Activated naive CD8-positive, alpha-beta T cell treated with anti-CD3 and anti-CD28 coated beads, Interleukin-2, amount 50 U/mL, for 16 hours (primary cell): ENCODE measurements at regions not wholly inside any gene's neighbourhood (a gene's known extent, or its start where the extent isn't known, plus 50 kb on each side); places are given as distances from the start of the nearest gene placed in this dataset.
"Not testable (repeated sequence)": the region's sequence is repeated elsewhere in the genome, so short reads cannot be mapped to it uniquely, and the experiment has no call there.

Experiments used
- DNase-seq: peaks from one replicate; pipeline ENCODE4 v3.0.0-alpha.2; 2020; ENCODE audit warnings: low read depth, low spot score

DNA sequence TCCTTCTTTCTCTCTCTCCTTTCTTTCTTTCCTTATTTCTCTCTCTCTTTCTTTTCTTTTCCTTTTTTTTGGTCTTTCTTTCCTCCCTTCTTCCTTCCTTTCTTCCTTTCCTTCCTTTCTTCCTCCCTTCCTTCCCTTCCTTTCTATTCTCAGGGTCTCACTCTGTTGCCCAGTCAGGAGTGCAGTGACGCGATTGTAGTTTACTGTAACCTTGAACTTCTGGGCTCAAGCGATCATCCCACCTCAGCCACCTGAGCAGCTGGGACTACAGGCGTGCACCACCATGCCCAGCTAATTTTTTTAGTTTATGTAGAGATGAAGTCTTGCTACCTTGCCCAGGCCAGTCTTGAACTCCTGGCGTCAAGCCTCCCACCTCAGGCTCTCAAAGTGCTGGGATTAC, 83.8 kb upstream of the PPM1B start:
- no peak for DNase-seq

DNA sequence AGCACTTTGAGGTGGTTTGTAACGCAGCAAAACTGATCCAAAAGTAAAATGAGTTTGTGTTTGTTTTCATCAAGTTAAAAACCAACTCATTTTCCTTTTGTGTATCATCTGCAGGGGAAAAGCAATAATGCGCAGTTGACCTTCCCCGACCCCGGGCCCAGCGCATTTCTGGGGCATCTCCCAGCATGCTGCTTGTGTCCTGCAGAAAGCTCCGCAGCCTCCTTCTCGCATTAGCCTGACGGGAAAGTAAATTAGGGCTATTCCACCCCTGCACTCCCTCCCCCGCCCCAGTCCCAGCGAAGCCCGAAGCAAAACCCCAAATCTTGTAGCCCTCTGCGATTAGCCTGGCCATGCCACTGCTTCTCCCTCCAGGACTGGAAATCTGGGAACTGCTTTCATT, 82.0 kb upstream of the PPM1B start:
- DNase-seq: no peak

DNA sequence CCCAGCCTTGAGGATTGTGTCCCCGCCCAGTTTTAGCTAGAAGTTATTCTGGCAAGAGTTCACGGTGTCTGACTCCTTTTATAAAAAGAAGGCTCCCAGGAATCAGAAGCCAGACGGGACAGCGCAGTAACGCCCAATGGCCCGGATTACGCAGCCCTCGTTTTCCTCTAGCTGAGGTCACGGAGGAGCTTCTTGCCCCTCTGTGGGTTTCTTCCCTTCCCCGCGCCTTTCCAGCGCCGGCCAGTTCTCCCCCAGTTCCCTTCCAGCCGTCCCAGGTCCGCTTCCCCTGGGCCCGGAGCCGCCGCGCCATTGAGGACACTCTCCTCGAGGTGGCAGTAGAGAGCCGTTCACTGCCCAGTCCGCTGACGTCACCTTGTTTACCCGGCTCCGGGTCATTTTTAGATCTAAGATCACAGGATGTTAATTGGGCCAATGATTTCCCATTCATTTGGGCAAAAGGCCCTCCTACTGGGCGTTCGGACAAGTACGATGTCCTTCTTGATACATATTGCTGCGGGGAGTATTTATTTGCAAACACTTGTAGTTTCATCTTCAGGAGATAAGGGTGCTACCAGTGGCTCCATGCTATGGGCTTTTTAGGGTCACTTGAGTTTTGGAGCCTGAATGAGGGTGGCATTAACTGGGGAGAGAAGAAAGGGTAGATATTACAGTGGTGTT, 81.5 kb upstream of the PPM1B start:
- DNase-seq: peak; percentile 64

DNA sequence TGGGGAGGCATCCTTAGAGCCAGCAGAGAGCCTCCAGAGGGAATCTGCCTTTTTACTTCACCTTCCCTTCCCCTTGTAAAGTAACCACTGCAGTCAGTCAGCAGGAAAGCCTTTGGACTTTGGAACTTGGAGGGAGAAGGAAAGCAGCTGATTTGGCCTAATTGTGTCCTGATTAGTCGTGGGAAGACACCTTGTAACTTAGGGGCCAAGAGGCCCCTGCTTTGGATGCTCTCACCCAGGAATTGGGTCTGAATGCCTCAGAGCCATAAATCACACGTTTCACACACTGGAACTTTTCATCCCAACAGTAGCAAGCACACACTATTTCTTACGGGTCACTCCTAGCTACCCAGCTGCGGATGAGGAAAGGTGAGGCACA, 81.0 kb upstream of the PPM1B start:
- no peak for DNase-seq

DNA sequence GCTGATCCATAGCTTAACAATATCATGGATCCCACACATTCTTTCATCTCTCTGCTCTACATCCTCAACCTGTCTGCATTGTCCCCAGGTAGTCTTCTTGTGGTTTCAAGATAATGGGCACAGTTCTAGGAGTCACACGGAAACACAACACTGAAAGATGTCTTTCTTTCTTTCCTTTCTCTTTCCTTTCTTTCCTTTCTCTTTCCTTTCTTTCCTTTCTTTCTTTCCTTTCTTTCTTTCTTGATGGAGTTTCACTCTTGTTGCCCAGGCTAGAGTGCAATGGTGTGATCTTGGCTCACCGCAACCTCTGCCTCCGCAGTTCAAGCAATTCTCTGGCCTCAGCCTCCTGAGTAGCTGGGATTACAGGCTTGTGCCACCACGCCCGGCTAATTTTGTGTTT, 76.2 kb upstream of the PPM1B start:
- DNase-seq: not testable (repeated sequence)

DNA sequence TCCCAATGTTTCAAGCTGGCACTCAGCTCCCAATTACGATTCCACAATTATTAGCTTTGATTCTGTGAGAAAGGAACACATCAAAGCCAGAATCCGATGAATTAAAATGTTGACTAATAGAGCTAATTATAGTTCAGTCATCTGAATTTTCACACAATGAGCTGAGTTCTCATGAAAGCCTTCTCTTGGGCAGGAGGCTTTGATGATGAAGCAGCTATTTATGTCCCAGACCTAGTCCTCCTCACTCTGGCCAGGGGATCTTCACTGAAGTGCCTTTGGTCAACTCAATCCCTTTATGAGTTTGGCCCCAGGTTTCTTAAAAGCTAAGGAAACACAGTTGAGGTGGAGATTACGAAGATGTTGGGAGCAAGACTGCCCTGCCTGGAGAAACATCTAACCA, 74.7 kb upstream of the PPM1B start:
- no peak for DNase-seq

DNA sequence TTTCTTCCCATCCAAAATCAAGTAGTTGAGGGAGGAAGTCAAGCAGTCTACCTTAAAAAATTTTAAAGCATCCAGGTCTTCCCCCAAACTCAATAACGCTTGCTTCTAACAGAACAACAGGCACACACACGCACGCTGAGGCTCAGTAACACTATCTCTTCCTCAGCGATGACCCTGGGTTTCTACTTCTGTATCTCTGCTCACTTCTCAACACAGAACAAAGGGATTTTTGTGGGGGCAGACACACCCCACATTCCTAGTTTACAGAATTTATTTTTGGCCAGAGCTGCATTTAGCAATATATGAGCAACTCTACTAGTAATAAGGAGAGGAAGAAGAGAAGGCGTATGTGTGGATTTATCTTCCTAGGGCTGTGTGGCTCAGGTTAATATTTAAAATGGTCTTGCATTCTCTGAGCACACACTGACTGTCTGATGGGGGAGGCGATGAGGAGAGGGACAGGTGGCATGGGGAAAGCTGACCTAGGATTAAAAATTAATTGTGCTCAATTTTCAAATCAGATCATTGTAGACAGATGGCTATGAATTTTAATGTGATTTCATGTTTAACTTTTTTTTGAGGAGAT, 71.3 kb upstream of the PPM1B start:
- DNase-seq: no peak

DNA sequence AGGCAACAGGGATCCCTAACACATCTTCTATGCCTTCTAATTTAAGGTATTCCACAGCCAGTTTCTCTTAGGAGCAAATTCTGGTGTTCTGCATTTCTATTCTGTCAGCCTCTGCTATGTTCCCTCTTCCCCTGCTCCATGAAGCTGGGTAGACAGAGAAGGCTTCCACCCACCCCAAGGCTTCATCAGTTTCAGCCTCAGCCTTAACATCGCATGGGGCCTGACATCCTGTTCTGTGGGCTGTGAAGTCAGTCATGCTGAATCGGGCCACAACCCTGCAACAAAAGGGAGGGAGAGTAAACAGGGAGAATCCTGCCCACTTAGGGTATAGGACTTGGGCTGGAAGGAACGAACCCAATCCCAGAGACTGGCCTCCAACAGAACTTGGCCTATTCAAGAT, 70.6 kb upstream of the PPM1B start:
- no peak for DNase-seq

DNA sequence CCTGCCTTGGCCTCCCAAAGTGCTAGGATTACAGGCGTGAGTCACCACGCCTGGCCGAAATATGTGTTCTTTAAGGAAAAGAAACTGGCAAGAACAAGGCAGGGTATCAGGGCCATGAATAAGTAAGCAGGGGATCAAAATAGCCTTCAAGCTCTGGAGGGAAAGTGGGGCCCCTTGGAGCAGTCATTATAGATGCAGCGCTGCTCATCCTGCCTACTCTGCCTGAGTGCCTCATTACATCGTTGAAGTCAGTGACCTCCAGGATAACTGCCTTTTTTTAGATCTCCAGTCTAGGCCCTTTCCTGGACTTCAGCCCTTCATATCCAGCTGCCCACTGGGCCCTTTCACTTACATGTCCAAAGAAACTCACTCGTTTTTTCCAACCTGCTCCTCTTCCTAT, 69.8 kb upstream of the PPM1B start:
- DNase-seq: no peak

DNA sequence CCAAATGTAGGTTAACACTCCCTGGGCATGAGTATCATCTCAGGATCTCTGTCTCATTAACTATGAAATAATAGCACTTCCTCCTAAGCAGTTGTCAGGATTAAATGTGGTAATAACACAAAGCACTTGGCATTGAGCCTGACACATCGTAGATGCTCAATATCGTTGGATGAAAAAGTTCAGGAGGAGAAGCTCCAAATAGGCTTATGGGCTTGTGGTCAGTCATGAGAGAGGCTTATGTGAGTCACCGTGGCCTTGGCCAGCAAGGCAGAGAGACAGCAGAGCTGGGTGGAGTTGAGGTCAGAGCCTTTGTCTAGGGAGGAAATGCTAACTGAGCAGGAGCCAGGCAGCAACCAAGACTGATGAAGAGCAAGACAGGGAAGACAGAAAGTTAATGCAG, 68.3 kb upstream of the PPM1B start:
- no peak for DNase-seq

DNA sequence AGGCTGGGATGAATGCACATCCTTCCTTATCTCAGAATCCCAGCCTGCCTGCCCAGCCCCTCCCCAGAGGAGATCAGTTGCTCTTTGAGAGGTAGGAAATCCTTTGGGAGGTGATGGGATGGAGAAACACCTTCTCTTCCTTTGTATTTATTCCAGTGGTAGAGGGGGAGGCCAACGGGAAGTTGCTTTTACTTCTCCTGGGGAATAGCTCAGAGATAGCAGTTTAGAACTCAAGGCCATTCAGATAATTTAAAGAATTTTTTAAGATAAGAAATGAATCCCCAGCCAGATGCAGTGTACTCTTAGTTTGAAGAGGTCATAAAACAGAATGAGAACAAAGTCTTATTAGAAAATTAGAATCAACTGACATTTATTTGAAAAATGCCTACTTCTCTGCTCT, 67.4 kb upstream of the PPM1B start:
- DNase-seq: no peak

DNA sequence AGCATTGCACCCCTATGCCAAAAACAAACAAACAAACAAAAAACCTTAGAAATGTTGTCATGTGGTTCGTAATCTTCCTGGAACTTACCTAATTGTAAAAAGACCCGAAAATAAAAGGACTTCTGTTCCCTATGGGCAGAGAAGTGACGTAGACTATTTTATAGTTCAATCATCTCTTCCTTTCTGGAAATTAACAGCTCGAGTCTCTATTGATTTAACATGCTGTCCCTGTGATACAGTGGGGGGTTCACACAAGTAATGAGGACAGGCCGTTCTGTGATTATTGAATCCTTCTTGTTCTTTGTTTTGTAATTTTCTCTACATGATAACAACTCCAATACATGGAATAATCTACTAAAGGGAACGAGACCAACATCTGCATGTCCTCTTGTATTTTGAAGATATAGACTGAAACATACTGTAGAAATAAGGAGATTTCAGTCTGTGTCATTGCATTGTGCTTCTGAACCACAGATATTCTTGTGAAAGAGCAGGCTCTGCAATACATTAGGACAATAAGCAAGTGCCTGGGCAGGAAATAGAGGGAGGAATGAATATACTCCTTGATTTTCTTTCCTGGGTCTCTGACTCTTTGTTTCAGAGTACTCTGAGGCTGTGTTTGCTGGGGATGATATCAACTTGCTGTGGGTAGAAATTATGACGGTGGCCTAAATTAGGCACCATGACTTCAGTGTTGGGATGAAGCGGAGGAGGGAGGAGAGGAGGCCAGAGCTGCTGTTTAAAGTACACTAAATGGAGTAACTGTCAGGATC, 65.7 kb upstream of the PPM1B start:
- DNase-seq: no peak

DNA sequence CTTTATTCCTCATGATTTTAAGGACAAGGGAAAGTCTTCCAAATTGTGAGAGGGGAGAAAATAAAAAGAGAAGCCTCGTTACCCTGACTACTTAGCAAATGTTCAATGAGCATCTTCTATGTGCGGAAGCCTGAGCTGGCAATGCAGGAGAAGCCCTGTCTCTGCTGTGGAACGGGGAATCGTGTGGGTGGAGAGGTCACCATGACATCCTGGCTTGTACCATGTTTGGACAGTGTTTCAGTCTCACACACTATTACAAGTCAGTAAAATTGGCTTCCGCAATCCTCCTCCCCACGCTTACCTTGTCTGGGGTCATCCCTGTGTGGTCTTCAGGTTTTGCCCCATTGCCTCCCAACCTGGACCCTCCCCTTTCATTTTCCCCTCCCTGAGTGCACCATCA, 65.0 kb upstream of the PPM1B start:
- DNase-seq: no peak

DNA sequence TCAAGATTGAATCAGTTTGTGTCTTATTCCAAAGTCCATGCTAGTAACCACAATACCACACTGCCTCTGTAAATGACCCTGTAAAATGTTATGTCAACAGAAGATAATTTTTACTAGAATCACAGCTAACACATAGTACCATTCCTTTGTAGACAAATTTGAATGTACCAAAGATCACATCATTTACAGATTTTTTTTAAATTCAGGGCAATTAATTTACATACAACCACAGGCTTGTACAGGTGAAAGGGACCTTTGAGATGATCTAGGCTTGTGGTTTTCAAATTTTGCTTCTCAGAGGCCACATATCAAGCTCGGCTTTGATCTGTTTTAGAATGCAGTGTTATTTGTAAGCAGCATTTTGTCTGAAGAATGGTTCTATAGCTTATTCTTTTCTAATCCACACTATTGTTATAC, 63.8 kb upstream of the PPM1B start:
- DNase-seq: no peak

DNA sequence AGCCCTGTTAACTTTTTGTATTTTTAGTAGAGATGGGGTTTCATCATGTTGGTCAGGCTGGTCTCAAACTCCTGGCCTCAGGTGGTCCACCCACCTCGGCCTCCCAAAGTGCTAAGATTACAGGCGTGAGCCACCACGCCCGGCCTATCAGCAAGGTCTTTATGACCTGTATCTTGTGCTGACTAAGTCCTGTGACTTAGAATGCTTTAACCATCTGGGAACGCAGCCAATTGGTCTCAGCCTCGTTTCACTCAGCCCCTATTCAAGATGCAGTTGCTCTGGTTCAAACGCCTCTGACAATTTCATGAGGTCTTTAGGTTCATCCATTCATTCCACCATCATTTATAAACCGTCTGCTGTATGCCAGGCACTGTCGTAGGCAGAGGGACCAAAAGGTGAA, 62.2 kb upstream of the PPM1B start:
- DNase-seq: not testable (repeated sequence)

DNA sequence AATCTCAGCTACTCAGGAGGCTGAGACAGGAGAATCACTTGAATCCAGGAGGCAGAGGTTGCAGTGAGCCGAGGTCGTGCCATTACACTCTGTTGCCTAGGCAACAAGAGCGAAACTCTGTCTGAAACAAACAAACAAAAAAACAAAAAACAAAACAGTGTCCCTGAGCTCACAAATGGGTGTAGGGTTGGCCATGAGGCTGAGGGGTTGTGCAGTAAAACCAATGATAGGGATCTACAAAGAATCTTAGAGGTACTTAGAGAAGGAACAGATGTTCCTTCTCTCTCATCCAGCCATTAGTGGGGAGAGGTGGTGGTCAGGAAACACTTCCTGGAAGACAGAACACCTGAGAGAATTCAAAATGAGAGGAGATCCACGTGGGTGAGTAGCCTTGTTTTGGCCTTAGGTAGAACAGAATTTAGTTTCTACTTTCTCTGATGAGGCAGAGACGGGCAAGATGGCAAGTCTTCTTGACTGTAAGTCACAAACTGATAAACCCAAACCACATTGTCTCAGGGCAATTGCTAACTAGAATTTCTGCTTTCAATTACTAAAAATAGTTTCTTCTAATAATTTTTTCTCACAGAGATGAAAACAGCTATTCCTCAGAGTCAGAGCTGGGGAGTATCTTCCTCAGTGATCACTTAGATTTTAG, 61.5 kb upstream of the PPM1B start:
- DNase-seq: no peak

DNA sequence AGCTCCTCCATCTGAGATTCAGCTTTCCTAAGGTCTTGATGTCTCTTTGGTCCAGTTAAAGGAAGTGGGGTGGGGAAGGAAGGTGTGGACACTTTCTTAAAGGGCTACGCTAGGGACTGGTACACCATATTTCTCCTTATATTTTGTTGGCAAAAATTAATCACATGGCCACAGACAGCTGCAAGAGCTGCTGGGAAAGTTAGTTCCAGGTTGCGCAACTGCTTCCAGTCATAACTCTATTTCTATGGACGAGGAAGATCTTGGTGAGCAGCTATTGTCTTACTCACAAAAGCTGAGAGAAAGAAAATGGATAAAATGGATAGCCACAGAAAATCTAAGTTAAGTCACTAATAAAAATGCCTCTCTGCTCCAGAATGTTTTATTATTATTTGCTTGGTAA, 60.7 kb upstream of the PPM1B start:
- no peak for DNase-seq

DNA sequence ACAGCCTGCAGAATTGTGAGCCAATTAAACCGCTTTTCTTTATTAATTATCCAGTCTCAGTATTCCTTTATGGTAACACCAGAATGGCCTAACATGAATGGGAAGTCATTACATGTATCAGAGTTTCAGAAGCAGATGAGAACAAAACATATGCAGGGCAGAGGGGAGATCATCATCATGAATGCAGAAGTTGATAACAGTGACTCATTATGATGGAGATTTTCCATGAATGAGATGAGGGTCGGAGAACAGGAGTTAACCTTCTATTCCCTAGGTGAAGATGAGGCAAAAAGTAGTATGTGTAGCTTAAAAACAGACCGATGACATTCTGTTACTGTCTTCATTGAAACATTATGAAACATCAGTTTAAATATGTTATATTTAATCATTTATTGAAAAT, 59.5 kb upstream of the PPM1B start:
- no peak for DNase-seq

DNA sequence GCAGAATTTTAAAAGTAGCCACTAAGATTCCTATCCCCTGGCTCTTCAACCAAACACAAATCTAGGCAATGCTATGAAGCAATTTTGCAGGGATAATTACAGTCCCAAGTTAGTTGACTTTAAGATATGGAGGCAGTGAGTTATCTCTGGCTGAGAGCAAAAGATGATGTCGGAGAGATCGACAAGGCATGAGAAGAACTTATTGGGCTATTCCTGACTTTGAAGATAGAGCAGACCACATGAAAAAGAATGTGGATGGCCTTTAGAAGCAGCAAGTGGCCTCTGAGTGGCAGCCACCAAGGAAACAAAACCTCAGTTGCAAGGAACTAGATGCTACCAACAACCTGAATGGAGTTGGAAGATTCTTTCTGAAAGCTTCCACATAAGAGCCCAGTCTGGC, 58.2 kb upstream of the PPM1B start:
- no peak for DNase-seq

DNA sequence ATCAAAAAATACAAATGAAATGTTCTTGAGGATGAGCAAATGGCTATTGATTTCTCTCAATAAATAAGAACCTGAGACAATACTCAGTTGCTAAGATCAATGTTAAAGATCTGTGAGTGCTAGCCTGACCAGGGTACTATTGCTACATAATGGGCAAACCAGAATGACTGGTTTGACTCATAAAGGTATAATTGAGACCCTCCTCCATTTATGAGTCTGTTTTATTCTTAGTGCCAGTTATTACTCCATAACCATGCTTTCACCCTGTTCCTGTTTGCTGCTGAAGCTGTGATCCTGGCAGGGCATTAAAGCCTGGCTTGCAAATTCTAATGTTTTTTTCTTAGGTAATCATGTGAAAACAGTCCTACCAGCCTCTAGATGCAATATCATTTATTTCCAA, 56.6 kb upstream of the PPM1B start:
- no peak for DNase-seq

DNA sequence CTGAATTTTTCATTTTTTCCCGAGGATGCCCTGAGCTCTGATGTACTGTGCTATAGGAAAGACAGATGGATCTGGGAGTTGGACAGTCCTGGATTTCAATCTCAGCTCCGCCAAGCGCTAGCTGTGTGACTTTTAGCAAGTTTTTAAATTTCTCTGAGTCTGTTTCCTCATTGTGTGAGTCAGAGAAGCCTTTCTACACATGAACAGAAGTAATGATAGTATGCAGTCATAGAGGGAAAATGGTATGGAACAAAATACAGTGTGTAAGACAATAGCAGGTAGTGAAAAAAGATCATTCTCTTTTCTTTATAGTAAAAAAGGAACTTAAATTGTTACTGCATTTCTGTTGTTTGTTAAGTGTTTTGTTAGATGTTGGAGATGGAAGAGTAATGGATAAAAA, 52.4 kb upstream of the PPM1B start:
- DNase-seq: no peak

DNA sequence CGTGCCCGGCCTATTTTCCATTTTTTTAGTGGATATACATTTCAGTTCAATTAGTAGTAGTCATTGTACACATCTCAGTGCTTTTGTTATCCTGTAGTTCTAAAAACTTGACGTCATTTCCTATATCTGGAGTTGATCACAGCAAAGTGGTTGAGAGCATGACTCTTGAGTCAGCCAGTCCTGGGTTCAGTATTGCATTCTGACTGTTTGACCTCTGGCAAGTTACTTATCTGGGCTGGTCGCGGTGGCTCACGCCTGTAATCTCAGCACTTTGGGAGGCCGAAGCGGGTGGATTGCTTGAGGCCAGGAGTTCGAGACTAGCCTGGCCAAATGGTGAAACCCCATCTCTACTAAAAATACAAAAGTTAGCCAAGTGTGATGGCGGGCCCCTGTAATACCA, 50.4 kb upstream of the PPM1B start:
- DNase-seq: no peak
